ENCODE measurements at regions not wholly inside any gene's neighbourhood (a gene's known extent, or its start where the extent isn't known, plus 50 kb on each side); places are given as distances from the start of the nearest gene placed in this dataset.

GRCh38 chr1:84745857-84746256 is 55.6 kb upstream of the SSX2IP start:
- Histone ChIP-seq H4K20me1 (ENCODE audit: control insufficient read depth, insufficient read depth, low read depth, low read length) (no peaks in the 10 kb centered on the region), H3K9me2 (replicated peaks; ENCODE audit: control insufficient read depth, low read length) (no peaks in the 10 kb centered on the region), H3F3A (ENCODE audit: control insufficient read depth, insufficient read depth) (no peaks in the 10 kb centered on the region), H3K79me2 (ENCODE audit: control insufficient read depth, low read length) (no peaks in the 10 kb centered on the region), H3K27ac (ENCODE audit: low read depth, low read length) (no peak overlapping the region), H3K4me3 (ENCODE audit: low read length) (no peak overlapping the region), H3K36me3 (ENCODE audit: control insufficient read depth, low read length) (no peaks in the 10 kb centered on the region), H3K4me2 (ENCODE audit: low read length) (no peak overlapping the region), H3K4me1 (ENCODE audit: control insufficient read depth, low read length) (no peaks in the 10 kb centered on the region), H3K9me3 (ENCODE audit: control insufficient read depth, insufficient read depth, low read length) (no peaks in the 10 kb centered on the region), H3K27me3 (ENCODE audit: control insufficient read depth, low read length) (0 out of 2 replicates have a peak, but pooled peaks cover 9% of the 10 kb centered on the region)
- no peak for TF ChIP-seq CTCF (IDR thresholded peaks at IDR 0.05; ENCODE audit: low read depth, low read length, poor library complexity, severe bottlenecking)

DNA sequence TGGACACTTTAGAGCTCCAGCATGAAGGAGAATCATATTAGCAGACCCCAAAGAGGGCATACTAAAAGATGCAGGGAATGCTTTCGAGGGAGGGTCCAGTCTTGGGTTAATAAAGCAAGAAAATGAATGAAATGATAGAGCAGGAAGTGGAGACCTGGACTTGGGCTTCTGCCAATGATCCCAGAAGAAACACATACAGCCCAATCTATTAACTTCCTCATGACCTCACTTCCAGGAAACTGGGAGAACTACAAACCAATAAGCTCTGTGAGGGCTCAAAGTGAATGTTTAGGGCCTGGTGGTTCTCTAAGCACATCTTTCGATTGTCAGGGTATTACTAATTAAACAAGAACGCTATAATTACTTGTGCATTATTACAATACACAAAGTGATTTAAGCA is 53.6 kb upstream of the SSX2IP start:
- no peak overlapping the region for H3K4me2 ChIP-seq (ENCODE audit: low read length)
- H3K27ac ChIP-seq (ENCODE audit: low read depth, low read length), result no peak overlapping the region
- H3K9me2 ChIP-seq (replicated peaks; ENCODE audit: control insufficient read depth, low read length), result no peaks in the 10 kb centered on the region
- H3K4me1 ChIP-seq (ENCODE audit: control insufficient read depth, low read length), result no peaks in the 10 kb centered on the region
- no peaks in the 10 kb centered on the region for H3K9me3 ChIP-seq (ENCODE audit: control insufficient read depth, insufficient read depth, low read length)
- H3K4me3 ChIP-seq (ENCODE audit: low read length), result no peak overlapping the region
- no peaks in the 10 kb centered on the region for H3F3A ChIP-seq (ENCODE audit: control insufficient read depth, insufficient read depth)
- H3K79me2 ChIP-seq (ENCODE audit: control insufficient read depth, low read length), result no peaks in the 10 kb centered on the region
- no peaks in the 10 kb centered on the region for H4K20me1 ChIP-seq (ENCODE audit: control insufficient read depth, insufficient read depth, low read depth, low read length)
- H3K27me3 ChIP-seq (ENCODE audit: control insufficient read depth, low read length), result 0 out of 2 replicates have a peak, but pooled peaks cover 2% of the 10 kb centered on the region
- TF ChIP-seq CTCF (IDR thresholded peaks at IDR 0.05; ENCODE audit: low read depth, low read length, poor library complexity, severe bottlenecking), result no peak
- TF ChIP-seq EZH2phosphoT487 (IDR thresholded peaks at IDR 0.05; ENCODE audit: borderline replicate concordance, low read length), result no peak
- H3K36me3 ChIP-seq (ENCODE audit: control insufficient read depth, low read length), result no peaks in the 10 kb centered on the region

GRCh38 chr1:84742653-84743052 is 52.4 kb upstream of the SSX2IP start:
- H3K27me3 ChIP-seq (ENCODE audit: control insufficient read depth, low read length), result no peaks in the 10 kb centered on the region
- H3F3A ChIP-seq (ENCODE audit: control insufficient read depth, insufficient read depth), result no peaks in the 10 kb centered on the region
- H3K36me3 ChIP-seq (ENCODE audit: control insufficient read depth, low read length), result no peaks in the 10 kb centered on the region
- no peaks in the 10 kb centered on the region for H3K9me3 ChIP-seq (ENCODE audit: control insufficient read depth, insufficient read depth, low read length)
- H3K4me3 ChIP-seq (ENCODE audit: low read length), result no peak overlapping the region
- no peak overlapping the region for H3K4me2 ChIP-seq (ENCODE audit: low read length)
- no peak for TF ChIP-seq EZH2phosphoT487 (IDR thresholded peaks at IDR 0.05; ENCODE audit: borderline replicate concordance, low read length)
- no peak for TF ChIP-seq CTCF (IDR thresholded peaks at IDR 0.05; ENCODE audit: low read depth, low read length, poor library complexity, severe bottlenecking)
- no peaks in the 10 kb centered on the region for H3K79me2 ChIP-seq (ENCODE audit: control insufficient read depth, low read length)
- H3K9me2 ChIP-seq (replicated peaks; ENCODE audit: control insufficient read depth, low read length), result no peaks in the 10 kb centered on the region
- no peak overlapping the region for H3K27ac ChIP-seq (ENCODE audit: low read depth, low read length)
- H4K20me1 ChIP-seq (ENCODE audit: control insufficient read depth, insufficient read depth, low read depth, low read length), result no peaks in the 10 kb centered on the region
- H3K4me1 ChIP-seq (ENCODE audit: control insufficient read depth, low read length), result no peaks in the 10 kb centered on the region
